Activated naive CD8-positive, alpha-beta T cell treated with anti-CD3 and anti-CD28 coated beads, Interleukin-2, amount 50 U/mL, for 24 hours (primary cell): ENCODE measurements at regions not wholly inside any gene's neighbourhood (a gene's known extent, or its start where the extent isn't known, plus 50 kb on each side); places are given as distances from the start of the nearest gene placed in this dataset.

Experiments used
- ATAC-seq: fragments of 150-1000 bp; cut with Tn5 transposase; one replicate; pipeline ENCODE4 v1.10.0; 2021
- DNase-seq: peaks from one replicate; pipeline ENCODE4 v3.0.0; 2021
- H3K27ac Mint-ChIP-seq: one replicate; pipeline ENCODE4 v1.8.0; 2021; ENCODE audit warnings: mild to moderate bottlenecking, mixed read lengths
- H3K27me3 Mint-ChIP-seq: one replicate; pipeline ENCODE4 v1.8.0; 2021; ENCODE audit warnings: mixed read lengths
- H3K36me3 Mint-ChIP-seq: one replicate; pipeline ENCODE4 v1.8.0; 2021; ENCODE audit warnings: low read depth, mixed read lengths
- H3K4me1 Mint-ChIP-seq: one replicate; pipeline ENCODE4 v1.8.0; 2021; ENCODE audit warnings: mixed read lengths
- H3K4me3 Mint-ChIP-seq: one replicate; pipeline ENCODE4 v1.8.0; 2021; ENCODE audit warnings: mild to moderate bottlenecking, moderate library complexity, mixed read lengths
- H3K9me3 Mint-ChIP-seq: one replicate; pipeline ENCODE4 v1.8.0; 2021; ENCODE audit warnings: mixed read lengths

- no peak overlapping the region for H3K27ac Mint-ChIP-seq
- H3K9me3 Mint-ChIP-seq = no peaks in the 10 kb centered on the region
- H3K27me3 Mint-ChIP-seq = peaks cover 3% of the 10 kb centered on the region
- H3K4me1 Mint-ChIP-seq = no peaks in the 10 kb centered on the region
- DNase-seq (no peak), ATAC-seq (no peak)
- no peaks in the 10 kb centered on the region for H3K36me3 Mint-ChIP-seq
- no peak overlapping the region for H3K4me3 Mint-ChIP-seq
These were observed 238.9 kb downstream of the MAFB start for GRCh38 chr20:40449974-40450616.

GRCh38 chr20:40449144-40449690 is 239.8 kb downstream of the MAFB start:
- Mint-ChIP-seq H3K4me3 (no peak overlapping the region), H3K27ac (no peak overlapping the region), H3K27me3 (peaks cover 2% of the 10 kb centered on the region), H3K4me1 (no peaks in the 10 kb centered on the region), H3K36me3 (no peaks in the 10 kb centered on the region), H3K9me3 (no peaks in the 10 kb centered on the region)
- no peak for ATAC-seq
- no peak for DNase-seq

- Mint-ChIP-seq H3K9me3 (no peaks in the 10 kb centered on the region), H3K27ac (no peak overlapping the region), H3K27me3 (peaks cover 2% of the 10 kb centered on the region), H3K4me1 (no peaks in the 10 kb centered on the region), H3K36me3 (no peaks in the 10 kb centered on the region), H3K4me3 (no peak overlapping the region)
- no peak for ATAC-seq
- no peak for DNase-seq
These were observed 242.1 kb downstream of the MAFB start for GRCh38 chr20:40446888-40447287.

- no peak for DNase-seq
- peaks cover 2% of the 10 kb centered on the region for H3K27me3 Mint-ChIP-seq
- no peak for ATAC-seq
- no peaks in the 10 kb centered on the region for H3K4me1 Mint-ChIP-seq
- no peak overlapping the region for H3K27ac Mint-ChIP-seq
- H3K9me3 Mint-ChIP-seq = no peaks in the 10 kb centered on the region
- H3K4me3 Mint-ChIP-seq = no peak overlapping the region
- no peaks in the 10 kb centered on the region for H3K36me3 Mint-ChIP-seq
These were observed 244.5 kb downstream of the MAFB start for GRCh38 chr20:40444516-40444915.

DNA sequence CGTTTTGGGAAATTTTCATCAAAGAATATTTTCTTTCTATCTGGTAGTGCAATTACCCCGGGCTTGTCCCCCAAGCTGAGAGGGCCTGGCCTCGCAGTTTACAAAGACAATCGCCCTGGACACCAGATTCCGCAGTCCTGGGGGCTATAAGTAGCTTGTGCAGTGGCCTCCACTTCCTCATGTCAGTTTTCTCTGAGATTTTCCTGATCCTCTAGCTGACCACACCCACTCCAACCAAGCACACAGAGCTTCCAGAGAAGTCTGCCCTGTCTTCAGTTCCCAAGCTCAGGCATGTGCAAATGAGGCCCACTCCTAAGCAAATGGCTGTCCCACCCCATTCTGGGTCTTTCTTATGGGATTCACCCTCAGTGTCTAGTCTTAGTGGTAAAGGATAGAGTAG is 245.3 kb downstream of the MAFB start:
- no peak for ATAC-seq
- Mint-ChIP-seq H3K4me1 (no peaks in the 10 kb centered on the region), H3K4me3 (no peak overlapping the region)

GRCh38 chr20:40442181-40442963 is 246.7 kb downstream of the MAFB start:
- Mint-ChIP-seq H3K4me3 (no peak overlapping the region), H3K9me3 (no peaks in the 10 kb centered on the region), H3K36me3 (no peaks in the 10 kb centered on the region), H3K27me3 (peaks cover 2% of the 10 kb centered on the region), H3K27ac (no peak overlapping the region), H3K4me1 (no peaks in the 10 kb centered on the region)
- no peak for DNase-seq
- no peak for ATAC-seq

More for the DNA sequence above, 245.3 kb downstream of the MAFB start:
- Mint-ChIP-seq H3K27ac (no peak overlapping the region), H3K27me3 (peaks cover 2% of the 10 kb centered on the region), H3K9me3 (no peaks in the 10 kb centered on the region), H3K36me3 (no peaks in the 10 kb centered on the region)
- no peak for DNase-seq

DNA sequence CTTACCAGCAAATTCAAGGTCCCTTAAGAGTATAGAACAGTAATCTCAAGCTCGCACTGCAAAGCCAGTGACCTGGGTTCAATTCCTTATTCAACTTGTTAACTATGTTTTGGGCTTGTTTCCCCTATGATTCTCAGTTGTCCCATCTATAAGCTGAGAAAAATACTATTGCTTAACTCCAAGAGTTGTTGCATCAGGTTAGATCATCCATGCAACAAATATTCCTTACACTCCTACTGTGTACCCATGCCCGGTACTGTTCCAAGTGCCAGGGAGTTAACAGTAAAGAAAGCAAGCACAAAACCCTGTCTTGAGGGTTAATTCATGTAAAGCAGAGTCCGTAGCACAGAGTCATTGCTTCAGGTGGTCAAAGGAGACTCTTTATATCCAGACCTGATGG is 247.3 kb downstream of the MAFB start:
- Mint-ChIP-seq H3K9me3 (no peaks in the 10 kb centered on the region), H3K36me3 (no peaks in the 10 kb centered on the region), H3K27ac (no peak overlapping the region), H3K4me3 (no peak overlapping the region), H3K27me3 (peaks cover 2% of the 10 kb centered on the region), H3K4me1 (no peaks in the 10 kb centered on the region)
- ATAC-seq (no peak), DNase-seq (no peak)

- no peaks in the 10 kb centered on the region for H3K36me3 Mint-ChIP-seq
- H3K27ac Mint-ChIP-seq = no peak overlapping the region
- H3K9me3 Mint-ChIP-seq = no peaks in the 10 kb centered on the region
- no peaks in the 10 kb centered on the region for H3K27me3 Mint-ChIP-seq
- ATAC-seq (no peak), DNase-seq (no peak)
- H3K4me1 Mint-ChIP-seq = no peaks in the 10 kb centered on the region
- H3K4me3 Mint-ChIP-seq = no peak overlapping the region
These were observed 250.7 kb downstream of the MAFB start for GRCh38 chr20:40438161-40438830.

GRCh38 chr20:40436011-40436410 is 253.0 kb downstream of the MAFB start:
- H3K9me3 Mint-ChIP-seq = no peaks in the 10 kb centered on the region
- DNase-seq = no peak
- no peak for ATAC-seq
- H3K27me3 Mint-ChIP-seq = no peaks in the 10 kb centered on the region
- no peak overlapping the region for H3K27ac Mint-ChIP-seq
- no peaks in the 10 kb centered on the region for H3K4me1 Mint-ChIP-seq
- H3K36me3 Mint-ChIP-seq = no peaks in the 10 kb centered on the region
- H3K4me3 Mint-ChIP-seq = no peak overlapping the region

- Mint-ChIP-seq H3K9me3 (no peaks in the 10 kb centered on the region), H3K27ac (no peak overlapping the region), H3K36me3 (no peaks in the 10 kb centered on the region), H3K27me3 (no peaks in the 10 kb centered on the region), H3K4me3 (no peak overlapping the region), H3K4me1 (no peaks in the 10 kb centered on the region)
- DNase-seq (no peak), ATAC-seq (no peak)
These were observed 253.7 kb downstream of the MAFB start for GRCh38 chr20:40435146-40435895.

- no peak overlapping the region for H3K27ac Mint-ChIP-seq
- H3K36me3 Mint-ChIP-seq = no peaks in the 10 kb centered on the region
- H3K4me1 Mint-ChIP-seq = no peaks in the 10 kb centered on the region
- DNase-seq (no peak), ATAC-seq (no peak)
- no peak overlapping the region for H3K4me3 Mint-ChIP-seq
- H3K27me3 Mint-ChIP-seq = no peaks in the 10 kb centered on the region
- no peaks in the 10 kb centered on the region for H3K9me3 Mint-ChIP-seq
These were observed 254.9 kb downstream of the MAFB start for GRCh38 chr20:40434122-40434521.

GRCh38 chr20:40433341-40433861 is 255.6 kb downstream of the MAFB start:
- H3K4me3 Mint-ChIP-seq = no peak overlapping the region
- no peaks in the 10 kb centered on the region for H3K4me1 Mint-ChIP-seq
- H3K27me3 Mint-ChIP-seq = peaks cover 4% of the 10 kb centered on the region
- no peaks in the 10 kb centered on the region for H3K9me3 Mint-ChIP-seq
- ATAC-seq (no peak), DNase-seq (no peak)
- no peaks in the 10 kb centered on the region for H3K36me3 Mint-ChIP-seq
- no peak overlapping the region for H3K27ac Mint-ChIP-seq

DNA sequence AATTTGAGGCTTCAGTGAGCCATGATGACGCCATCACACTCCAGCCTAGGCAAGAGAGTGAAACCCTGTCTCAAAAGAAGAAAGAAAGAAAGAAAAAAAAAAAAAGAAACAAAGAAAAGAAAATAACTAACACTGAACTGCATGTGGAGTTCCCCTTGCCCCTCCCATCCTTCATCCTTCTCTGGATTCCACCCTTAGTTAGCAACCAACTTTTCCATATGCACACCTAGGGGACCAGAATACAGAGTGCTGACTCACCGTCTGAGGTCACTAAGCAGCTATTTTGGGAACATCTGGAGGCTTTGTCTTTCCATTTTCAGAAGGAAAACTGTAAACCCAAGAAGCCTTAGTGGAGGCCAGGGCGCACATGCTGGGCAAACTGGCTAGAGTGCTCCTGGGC is 257.4 kb downstream of the MAFB start:
- Mint-ChIP-seq H3K27me3 (peaks cover 4% of the 10 kb centered on the region), H3K36me3 (no peaks in the 10 kb centered on the region), H3K4me1 (no peaks in the 10 kb centered on the region), H3K9me3 (no peaks in the 10 kb centered on the region), H3K4me3 (no peak overlapping the region), H3K27ac (no peak overlapping the region)
- ATAC-seq = no peak
- no peak for DNase-seq

GRCh38 chr20:40431112-40431511 is 257.9 kb downstream of the MAFB start:
- Mint-ChIP-seq H3K4me1 (no peaks in the 10 kb centered on the region), H3K36me3 (no peaks in the 10 kb centered on the region), H3K27me3 (peaks cover 4% of the 10 kb centered on the region), H3K27ac (no peak overlapping the region), H3K9me3 (no peaks in the 10 kb centered on the region), H3K4me3 (no peak overlapping the region)
- no peak for DNase-seq
- no peak for ATAC-seq
